ENCODE measurements at regions not wholly inside any gene's neighbourhood (a gene's known extent, or its start where the extent isn't known, plus 50 kb on each side); places are given as distances from the start of the nearest gene placed in this dataset.

GRCh38 chr11:116545912-116546311 lies 226.9 kb downstream of the BUD13 start:
- peaks cover 8% of the 10 kb centered on the region; the same call in 1 of the 2 replicates for H3K4me1 ChIP-seq (ENCODE audit: insufficient read depth, low read length)
- FAIRE-seq (no peak), ATAC-seq (no peak), DNase-seq (ENCODE audit: low spot score) (no peak)
- in situ Hi-C loops (cut with HindIII; ENCODE audit: extremely low pct_ligation_motif_present, low pct_unique_long_range_greater_than_20kb), result no loop called here
- ChIA-PET CTCF (ENCODE audit: low intra/inter-chr PET ratio, low total read pairs) (no interaction called here), POLR2A (no interaction called here)
- no peaks in the 10 kb centered on the region for H3K36me3 ChIP-seq (replicated peaks in 1 of 2; ENCODE audit: control insufficient read depth in 1 of 2, insufficient read depth in 2 of 2, low read length in 2 of 2)
- TF ChIP-seq, protein P1, sequence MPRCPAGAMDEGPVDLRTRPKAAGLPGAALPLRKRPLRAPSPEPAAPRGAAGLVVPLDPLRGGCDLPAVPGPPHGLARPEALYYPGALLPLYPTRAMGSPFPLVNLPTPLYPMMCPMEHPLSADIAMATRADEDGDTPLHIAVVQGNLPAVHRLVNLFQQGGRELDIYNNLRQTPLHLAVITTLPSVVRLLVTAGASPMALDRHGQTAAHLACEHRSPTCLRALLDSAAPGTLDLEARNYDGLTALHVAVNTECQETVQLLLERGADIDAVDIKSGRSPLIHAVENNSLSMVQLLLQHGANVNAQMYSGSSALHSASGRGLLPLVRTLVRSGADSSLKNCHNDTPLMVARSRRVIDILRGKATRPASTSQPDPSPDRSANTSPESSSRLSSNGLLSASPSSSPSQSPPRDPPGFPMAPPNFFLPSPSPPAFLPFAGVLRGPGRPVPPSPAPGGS (CRISPR knock-in tag; IDR thresholded peaks at IDR 0.05), result no peak
- no peak for TF ChIP-seq AGO1 (IDR thresholded peaks at IDR 0.05; ENCODE audit: low read depth, low read length, poor library complexity, severe bottlenecking)
- no peak for TF ChIP-seq HNF4G (IDR thresholded peaks at IDR 0.05; ENCODE audit: borderline replicate concordance, low read depth, low read length)
- TF ChIP-seq HNF4G (CRISPR knock-in tag; IDR thresholded peaks at IDR 0.05; ENCODE audit: borderline replicate concordance, low read depth), result no peak
- no peak for TF ChIP-seq FOXA3 (CRISPR knock-in tag; IDR thresholded peaks at IDR 0.05)
- TF ChIP-seq SKI (IDR thresholded peaks at IDR 0.05; ENCODE audit: partially characterized antibody), result no peak
- TF ChIP-seq ZNF460 (CRISPR knock-in tag; IDR thresholded peaks at IDR 0.05; ENCODE audit: borderline replicate concordance), result no peak
- H3K79me2 ChIP-seq (ENCODE audit: insufficient read depth, low read length), result no peaks in the 10 kb centered on the region
- intact Hi-C loops (cut with micrococcal nuclease; ENCODE audit: unreplicated experiment), result no loop called here
- H3K9ac ChIP-seq (ENCODE audit: insufficient read depth, low read depth, low read length), result no peak overlapping the region
- no peak overlapping the region for H3K27ac ChIP-seq (ENCODE audit: extremely low read length, insufficient read depth, low read length)
- H4K20me1 ChIP-seq (ENCODE audit: insufficient read depth, low read length), result no peaks in the 10 kb centered on the region
- H3K9me3 ChIP-seq (ENCODE audit: low read length), result no peaks in the 10 kb centered on the region
- no peak overlapping the region for H3K4me3 ChIP-seq (replicated peaks in 1 of 3; ENCODE audit: insufficient read depth in 1 of 3, low read depth in 2 of 3, low read length in 3 of 3)
- 68% methylated on average over 6 of the region's 6 CpGs for WGBS (ENCODE audit: low lambda C conversion rate)
- H2AFZ ChIP-seq (ENCODE audit: low read length), result no peak overlapping the region
- 0 out of 5 replicates have a peak, but pooled peaks cover 0 to 3% of the 10 kb centered on the region in 2 experiments for H3K27me3 ChIP-seq (ENCODE audit: control insufficient read depth in 1 of 2, insufficient read depth in 2 of 2, low read length in 2 of 2)
- H3K4me2 ChIP-seq (ENCODE audit: low read depth, low read length), result no peak overlapping the region
- BruUV-seq (replicated peaks), result no TSS peak

GRCh38 chr11:116544721-116545120 lies 228.1 kb downstream of the BUD13 start:
- intact Hi-C loops (cut with micrococcal nuclease; ENCODE audit: unreplicated experiment), result no loop called here
- 0 out of 5 replicates have a peak, but pooled peaks cover 0 to 3% of the 10 kb centered on the region in 2 experiments for H3K27me3 ChIP-seq (ENCODE audit: control insufficient read depth in 1 of 2, insufficient read depth in 2 of 2, low read length in 2 of 2)
- no peaks in the 10 kb centered on the region for H3K79me2 ChIP-seq (ENCODE audit: insufficient read depth, low read length)
- DNase-seq (ENCODE audit: low spot score) (no peak), FAIRE-seq (no peak), ATAC-seq (no peak)
- H3K4me1 ChIP-seq (ENCODE audit: insufficient read depth, low read length), result peaks cover 8% of the 10 kb centered on the region; the same call in 1 of the 2 replicates
- H3K4me3 ChIP-seq (replicated peaks in 1 of 3; ENCODE audit: insufficient read depth in 1 of 3, low read depth in 2 of 3, low read length in 3 of 3), result no peak overlapping the region
- no peak overlapping the region for H2AFZ ChIP-seq (ENCODE audit: low read length)
- no peaks in the 10 kb centered on the region for H3K9me3 ChIP-seq (ENCODE audit: low read length)
- in situ Hi-C loops (cut with HindIII; ENCODE audit: extremely low pct_ligation_motif_present, low pct_unique_long_range_greater_than_20kb), result no loop called here
- TF ChIP-seq FOSL1 (CRISPR knock-in tag; IDR thresholded peaks at IDR 0.05; ENCODE audit: borderline replicate concordance) (no peak), ZNF282 (IDR thresholded peaks at IDR 0.05; ENCODE audit: partially characterized antibody) (no peak), ZNF576 (CRISPR knock-in tag; IDR thresholded peaks at IDR 0.05) (no peak), NR3C1 (CRISPR knock-in tag; IDR thresholded peaks at IDR 0.05) (no peak), ARHGAP35 (CRISPR knock-in tag; IDR thresholded peaks at IDR 0.05; ENCODE audit: borderline replicate concordance) (no peak), ATF4 (CRISPR knock-in tag; IDR thresholded peaks at IDR 0.05) (no peak), ARNT (IDR thresholded peaks at IDR 0.05) (no peak)
- TF ChIP-seq, protein P2, sequence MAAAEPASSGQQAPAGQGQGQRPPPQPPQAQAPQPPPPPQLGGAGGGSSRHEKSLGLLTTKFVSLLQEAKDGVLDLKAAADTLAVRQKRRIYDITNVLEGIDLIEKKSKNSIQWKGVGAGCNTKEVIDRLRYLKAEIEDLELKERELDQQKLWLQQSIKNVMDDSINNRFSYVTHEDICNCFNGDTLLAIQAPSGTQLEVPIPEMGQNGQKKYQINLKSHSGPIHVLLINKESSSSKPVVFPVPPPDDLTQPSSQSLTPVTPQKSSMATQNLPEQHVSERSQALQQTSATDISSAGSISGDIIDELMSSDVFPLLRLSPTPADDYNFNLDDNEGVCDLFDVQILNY (CRISPR knock-in tag; conservative IDR thresholded peaks at IDR 0.05), result no peak
- no peak overlapping the region for H3K27ac ChIP-seq (ENCODE audit: extremely low read length, insufficient read depth, low read length)
- 60% methylated on average over 10 of the region's 10 CpGs for WGBS (ENCODE audit: low lambda C conversion rate)
- no peaks in the 10 kb centered on the region for H3K36me3 ChIP-seq (replicated peaks in 1 of 2; ENCODE audit: control insufficient read depth in 1 of 2, insufficient read depth in 2 of 2, low read length in 2 of 2)
- H4K20me1 ChIP-seq (ENCODE audit: insufficient read depth, low read length), result no peaks in the 10 kb centered on the region
- ChIA-PET POLR2A (no interaction called here), CTCF (ENCODE audit: low intra/inter-chr PET ratio, low total read pairs) (no interaction called here)
- H3K4me2 ChIP-seq (ENCODE audit: low read depth, low read length), result no peak overlapping the region
- BruUV-seq (replicated peaks), result no TSS peak
- no peak overlapping the region for H3K9ac ChIP-seq (ENCODE audit: insufficient read depth, low read depth, low read length)

Measured in HepG2 (cell line).